Esophagus muscularis mucosa (tissue), 3 donors: ENCODE measurements at regions not wholly inside any gene's neighbourhood (a gene's known extent, or its start where the extent isn't known, plus 50 kb on each side); places are given as distances from the start of the nearest gene placed in this dataset.

Experiments
- POLR2AphosphoS5 ChIP-seq, 2 donors: sonication (generic); formaldehyde crosslinking; IDR thresholded peaks; one replicate each; pipeline ENCODE4 v1.6.1; 2017; ENCODE audit warnings: antibody characterized with exemption in 2 of 2
- TF ChIP-seq, protein P1 (sequence below), 3 experiments: fragments of 200-600 bp in 2 of 3; fragments of 450-650 bp in 1 of 3; sonication (generic) in 2 of 3; IDR thresholded peaks; one replicate each; pipeline ENCODE4 v1.5.1; 2017 to 2019; ENCODE audit warnings: antibody characterized with exemption in 3 of 3, mild to moderate bottlenecking in 2 of 3, moderate library complexity in 1 of 3

DNA sequence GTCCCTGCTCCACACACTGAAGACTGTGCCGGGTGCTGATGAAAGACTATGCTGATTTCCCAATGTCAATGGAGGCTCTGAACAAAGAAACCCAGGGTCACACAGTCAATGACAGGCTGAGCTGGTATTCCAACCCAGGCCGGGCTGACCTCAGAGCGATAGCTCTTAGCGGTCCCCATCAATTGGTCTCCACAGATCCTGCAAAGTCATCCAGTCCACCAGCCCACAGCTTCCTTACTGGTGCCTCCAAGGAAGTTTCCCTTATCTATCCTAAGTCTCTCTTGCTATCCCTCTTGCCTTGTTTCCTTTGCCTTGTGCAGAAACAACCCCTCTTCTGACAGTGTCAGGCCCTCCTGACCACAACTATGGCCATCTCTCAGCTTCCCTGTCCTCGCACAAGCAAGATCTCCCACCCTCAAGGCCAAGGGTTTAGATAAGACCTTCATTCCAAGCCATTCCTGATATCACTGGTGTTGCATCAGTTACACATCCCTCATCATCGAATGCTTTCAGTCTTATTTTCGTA, 52.7 kb upstream of the KSR1 start:
- TF ChIP-seq, protein P1, sequence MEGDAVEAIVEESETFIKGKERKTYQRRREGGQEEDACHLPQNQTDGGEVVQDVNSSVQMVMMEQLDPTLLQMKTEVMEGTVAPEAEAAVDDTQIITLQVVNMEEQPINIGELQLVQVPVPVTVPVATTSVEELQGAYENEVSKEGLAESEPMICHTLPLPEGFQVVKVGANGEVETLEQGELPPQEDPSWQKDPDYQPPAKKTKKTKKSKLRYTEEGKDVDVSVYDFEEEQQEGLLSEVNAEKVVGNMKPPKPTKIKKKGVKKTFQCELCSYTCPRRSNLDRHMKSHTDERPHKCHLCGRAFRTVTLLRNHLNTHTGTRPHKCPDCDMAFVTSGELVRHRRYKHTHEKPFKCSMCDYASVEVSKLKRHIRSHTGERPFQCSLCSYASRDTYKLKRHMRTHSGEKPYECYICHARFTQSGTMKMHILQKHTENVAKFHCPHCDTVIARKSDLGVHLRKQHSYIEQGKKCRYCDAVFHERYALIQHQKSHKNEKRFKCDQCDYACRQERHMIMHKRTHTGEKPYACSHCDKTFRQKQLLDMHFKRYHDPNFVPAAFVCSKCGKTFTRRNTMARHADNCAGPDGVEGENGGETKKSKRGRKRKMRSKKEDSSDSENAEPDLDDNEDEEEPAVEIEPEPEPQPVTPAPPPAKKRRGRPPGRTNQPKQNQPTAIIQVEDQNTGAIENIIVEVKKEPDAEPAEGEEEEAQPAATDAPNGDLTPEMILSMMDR (IDR thresholded peaks at IDR 0.05), result no peak
- no peak for TF ChIP-seq POLR2AphosphoS5 (IDR thresholded peaks at IDR 0.05)
